ENCODE measurements at regions not wholly inside any gene's neighbourhood (a gene's known extent, or its start where the extent isn't known, plus 50 kb on each side); places are given as distances from the start of the nearest gene placed in this dataset.

- no peak overlapping the region for H3K4me3 ChIP-seq (ENCODE audit: low read depth, low read length)
- no peak for DNase-seq (ENCODE audit: low read depth)
Measured at GRCh38 chr2:16899958-16900357, 234.3 kb upstream of the CYRIA start.

- no peak overlapping the region for H3K4me3 ChIP-seq (ENCODE audit: low read depth, low read length)
- no peak for DNase-seq (ENCODE audit: low read depth)
Measured at GRCh38 chr2:16890081-16890480, 224.4 kb upstream of the CYRIA start.

GRCh38 chr2:16885027-16885426 lies 219.4 kb upstream of the CYRIA start:
- DNase-seq (ENCODE audit: low read depth), result no peak
- no peak overlapping the region for H3K4me3 ChIP-seq (ENCODE audit: low read depth, low read length)

- H3K4me3 ChIP-seq (ENCODE audit: low read depth, low read length), result no peak overlapping the region
- no peak for DNase-seq (ENCODE audit: low read depth)
Measured at GRCh38 chr2:16882706-16883105, 217.1 kb upstream of the CYRIA start.

- DNase-seq (ENCODE audit: low read depth), result no peak
- H3K4me3 ChIP-seq (ENCODE audit: low read depth, low read length), result no peak overlapping the region
Measured at GRCh38 chr2:16881122-16881521, 215.5 kb upstream of the CYRIA start.

- H3K4me3 ChIP-seq (ENCODE audit: low read depth, low read length), result no peak overlapping the region
- DNase-seq (ENCODE audit: low read depth), result no peak
Measured at GRCh38 chr2:16871411-16871810, 205.8 kb upstream of the CYRIA start.

- no peak overlapping the region for H3K4me3 ChIP-seq (ENCODE audit: low read depth, low read length)
Measured at GRCh38 chr2:16870491-16871076, 204.9 kb upstream of the CYRIA start.

GRCh38 chr2:16869711-16870110 lies 204.1 kb upstream of the CYRIA start:
- no peak overlapping the region for H3K4me3 ChIP-seq (ENCODE audit: low read depth, low read length)
- DNase-seq (ENCODE audit: low read depth), result no peak

More at GRCh38 chr2:16870491-16871076, 204.9 kb upstream of the CYRIA start:
- no peak for DNase-seq (ENCODE audit: low read depth)

- H3K4me3 ChIP-seq (ENCODE audit: low read depth, low read length), result no peak overlapping the region
- no peak for DNase-seq (ENCODE audit: low read depth)
Measured at GRCh38 chr2:16862471-16862870, 196.8 kb upstream of the CYRIA start.

GRCh38 chr2:16861530-16861929 lies 195.9 kb upstream of the CYRIA start:
- peak; percentile 0 for DNase-seq (ENCODE audit: low read depth)
- H3K4me3 ChIP-seq (ENCODE audit: low read depth, low read length), result no peak overlapping the region

- no peak overlapping the region for H3K4me3 ChIP-seq (ENCODE audit: low read depth, low read length)
- DNase-seq (ENCODE audit: low read depth), result no peak
Measured at GRCh38 chr2:16861111-16861510, 195.5 kb upstream of the CYRIA start.

- DNase-seq (ENCODE audit: low read depth), result no peak
- H3K4me3 ChIP-seq (ENCODE audit: low read depth, low read length), result no peak overlapping the region
Measured at GRCh38 chr2:16860627-16861026, 195.0 kb upstream of the CYRIA start.

- no peak for DNase-seq (ENCODE audit: low read depth)
- no peak overlapping the region for H3K4me3 ChIP-seq (ENCODE audit: low read depth, low read length)
Measured at GRCh38 chr2:16855183-16855582, 189.5 kb upstream of the CYRIA start.

- DNase-seq (ENCODE audit: low read depth), result no peak
- no peak overlapping the region for H3K4me3 ChIP-seq (ENCODE audit: low read depth, low read length)
Measured at GRCh38 chr2:16853088-16853487, 187.5 kb upstream of the CYRIA start.

- no peak for DNase-seq (ENCODE audit: low read depth)
- no peak overlapping the region for H3K4me3 ChIP-seq (ENCODE audit: low read depth, low read length)
Measured at GRCh38 chr2:16852651-16853050, 187.0 kb upstream of the CYRIA start.

- no peak overlapping the region for H3K4me3 ChIP-seq (ENCODE audit: low read depth, low read length)
- no peak for DNase-seq (ENCODE audit: low read depth)
Measured at GRCh38 chr2:16851126-16851525, 185.5 kb upstream of the CYRIA start.

- no peak for DNase-seq (ENCODE audit: low read depth)
- no peak overlapping the region for H3K4me3 ChIP-seq (ENCODE audit: low read depth, low read length)
Measured at GRCh38 chr2:16840496-16841172, 175.0 kb upstream of the CYRIA start.

GRCh38 chr2:16832910-16833309 lies 167.3 kb upstream of the CYRIA start:
- DNase-seq (ENCODE audit: low read depth), result no peak
- H3K4me3 ChIP-seq (ENCODE audit: low read depth, low read length), result no peak overlapping the region

GRCh38 chr2:16828828-16829160 lies 163.2 kb upstream of the CYRIA start:
- no peak overlapping the region for H3K4me3 ChIP-seq (ENCODE audit: low read depth, low read length)
- DNase-seq (ENCODE audit: low read depth), result no peak

GRCh38 chr2:16828044-16828827 lies 162.6 kb upstream of the CYRIA start:
- H3K4me3 ChIP-seq (ENCODE audit: low read depth, low read length), result no peak overlapping the region
- DNase-seq (ENCODE audit: low read depth), result no peak

- H3K4me3 ChIP-seq (ENCODE audit: low read depth, low read length), result no peak overlapping the region
- DNase-seq (ENCODE audit: low read depth), result no peak
Measured at GRCh38 chr2:16824472-16824871, 158.8 kb upstream of the CYRIA start.

All from skeletal muscle cell (primary cell).